IMR-90 (cell line): ENCODE measurements at regions not wholly inside any gene's neighbourhood (a gene's known extent, or its start where the extent isn't known, plus 50 kb on each side); places are given as distances from the start of the nearest gene placed in this dataset.

ENCODE experiments used
- ATAC-seq: fragments of 200-7000 bp; cut with Tn5 transposase; 2 replicates; pipeline ENCODE4 v1.9.1; 2020; ENCODE audit warnings: low read depth, mild to moderate bottlenecking, moderate library complexity
- BruUV-seq: library from RNA; stranded (reverse); fragments of 400-500 nt; replicated peaks from 2 replicates; lab custom pipeline; 2021; lab: Mats Ljungman, UMichigan
- CTCF ChIA-PET: fragments of 300-600 bp; formaldehyde crosslinking; extraction: SDS; loops from one replicate; lab custom pipeline; 2021; ENCODE audit warnings: antibody characterized with exemption; lab: Yijun Ruan, JAX
- POLR2A ChIA-PET: fragments of 300-600 bp; sonication (Branson Sonifier 250); formaldehyde crosslinking; loops from one replicate; lab custom pipeline; 2022; ENCODE audit warnings: antibody characterized with exemption; ENCODE audit not compliant: unreplicated experiment; lab: Charles Lee
- DNase-seq: peaks from one replicate; pipeline ENCODE4 v3.0.0; 2013
- H2AFZ ChIP-seq: replicated peaks from 2 replicates; pipeline ENCODE3; 2013; ENCODE audit warnings: low read length, mild to moderate bottlenecking; ENCODE audit not compliant: poor library complexity
- H2AK5ac ChIP-seq: 2 replicates; pipeline ENCODE4 v1.6.1; 2013; ENCODE audit warnings: low read depth, low read length, inconsistent platforms
- H2AK9ac ChIP-seq: replicated peaks from 2 replicates; pipeline ENCODE3; 2013; ENCODE audit warnings: mild to moderate bottlenecking, low read depth, low read length, moderate library complexity; ENCODE audit not compliant: poor library complexity
- H2BK120ac ChIP-seq: 2 replicates; pipeline ENCODE4 v1.6.1; 2013; ENCODE audit warnings: low read depth, low read length, inconsistent platforms
- H2BK15ac ChIP-seq: 3 replicates; pipeline ENCODE4 v1.6.1; 2013; ENCODE audit warnings: low read depth, low read length, inconsistent platforms
- H2BK20ac ChIP-seq: 2 replicates; pipeline ENCODE4 v1.6.1; 2013; ENCODE audit warnings: low read depth, mild to moderate bottlenecking, inconsistent platforms, low read length, moderate library complexity
- H2BK5ac ChIP-seq: 2 replicates; pipeline ENCODE4 v1.6.1; 2013; ENCODE audit warnings: mild to moderate bottlenecking, low read depth, low read length, inconsistent platforms; ENCODE audit not compliant: poor library complexity, severe bottlenecking
- H3K14ac ChIP-seq: replicated peaks from 2 replicates; pipeline ENCODE4 v1.6.1; 2013; ENCODE audit warnings: low read depth, low read length, inconsistent platforms
- H3K18ac ChIP-seq: 2 replicates; pipeline ENCODE4 v1.6.1; 2013; ENCODE audit warnings: low read depth, low read length, control low read depth
- H3K23ac ChIP-seq: 2 replicates; pipeline ENCODE4 v1.6.1; 2013; ENCODE audit warnings: low read depth, low read length, inconsistent platforms
- H3K27ac ChIP-seq: 2 replicates; pipeline ENCODE4 v1.5.1; 2013; ENCODE audit warnings: mild to moderate bottlenecking, control low read depth, low read length; ENCODE audit not compliant: insufficient read depth
- H3K27me3 ChIP-seq: 2 replicates; pipeline ENCODE4 v1.6.1; 2013; ENCODE audit warnings: low read length; ENCODE audit not compliant: control insufficient read depth, insufficient read depth
- H3K36me3 ChIP-seq: 2 replicates; pipeline ENCODE4 v1.6.1; 2013; ENCODE audit warnings: low read length, mixed read lengths; ENCODE audit not compliant: control insufficient read depth, insufficient read depth
- H3K4ac ChIP-seq: 2 replicates; pipeline ENCODE4 v1.6.1; 2013; ENCODE audit warnings: low read depth, low read length, inconsistent platforms
- H3K4me1 ChIP-seq: 2 replicates; pipeline ENCODE4 v1.6.1; 2013; ENCODE audit warnings: low read length, mixed read lengths; ENCODE audit not compliant: control insufficient read depth, insufficient read depth
- H3K4me2 ChIP-seq: 2 replicates; pipeline ENCODE4 v1.6.1; 2013; ENCODE audit warnings: low read depth, mild to moderate bottlenecking, control low read depth, low read length, moderate library complexity
- H3K4me3 ChIP-seq: 2 replicates; pipeline ENCODE4 v1.5.1; 2013; ENCODE audit warnings: low read depth, mild to moderate bottlenecking, control low read depth, low read length, moderate library complexity; ENCODE audit not compliant: insufficient read depth
- H3K56ac ChIP-seq: 2 replicates; pipeline ENCODE4 v1.6.1; 2013; ENCODE audit warnings: low read length, inconsistent platforms; ENCODE audit not compliant: insufficient read depth; ENCODE audit errors: extremely low read depth
- H3K79me1 ChIP-seq, 2 experiments: 2 replicates each; pipeline ENCODE4 v1.6.1; 2013; ENCODE audit warnings: low read length in 2 of 2, inconsistent platforms in 1 of 2, low read depth in 1 of 2
- H3K9ac ChIP-seq: 2 replicates; pipeline ENCODE4 v1.6.1; 2013; ENCODE audit warnings: low read depth, low read length, control low read depth
- H3K9me1 ChIP-seq: 2 replicates; pipeline ENCODE4 v1.6.1; 2013; ENCODE audit warnings: low read length, inconsistent platforms; ENCODE audit not compliant: insufficient read depth
- H3K9me3 ChIP-seq: 2 replicates; pipeline ENCODE4 v1.6.1; 2013; ENCODE audit warnings: low read length; ENCODE audit not compliant: control insufficient read depth, insufficient read depth
- H4K20me1 ChIP-seq: 2 replicates; pipeline ENCODE4 v1.6.1; 2013; ENCODE audit warnings: low read length, inconsistent platforms; ENCODE audit not compliant: insufficient read depth
- H4K5ac ChIP-seq: 2 replicates; pipeline ENCODE4 v1.6.1; 2013; ENCODE audit warnings: mild to moderate bottlenecking, low read depth, low read length, control low read depth
- H4K8ac ChIP-seq, 2 experiments: 2 replicates each; pipeline ENCODE4 v1.6.1; 2013; ENCODE audit warnings: low read depth in 2 of 2, low read length in 2 of 2, control low read depth in 1 of 2, inconsistent platforms in 1 of 2
- H4K91ac ChIP-seq: 2 replicates; pipeline ENCODE4 v1.6.1; 2013; ENCODE audit warnings: low read depth, low read length, inconsistent platforms; ENCODE audit not compliant: insufficient read depth
- BHLHE40 ChIP-seq: fragments of 150-350 bp; IDR thresholded peaks from 2 replicates; pipeline ENCODE4 v1.6.1; 2016; ENCODE audit warnings: mild to moderate bottlenecking, low read depth, low read length
- CEBPB ChIP-seq: IDR thresholded peaks from 2 replicates; pipeline ENCODE4 v1.6.1; 2012; ENCODE audit warnings: low read depth, low read length, improper control_type of control experiment
- CHD1 ChIP-seq: IDR thresholded peaks from 2 replicates; pipeline ENCODE4 v1.6.1; 2012; ENCODE audit warnings: low read depth, low read length, improper control_type of control experiment
- ELK1 ChIP-seq: fragments of 150-350 bp; IDR thresholded peaks from 2 replicates; pipeline ENCODE4 v1.6.1; 2016; ENCODE audit warnings: low read depth, mild to moderate bottlenecking, low read length, moderate library complexity, borderline replicate concordance
- FOS ChIP-seq: fragments of 150-350 bp; IDR thresholded peaks from 2 replicates; pipeline ENCODE4 v1.6.1; 2016; ENCODE audit warnings: low read depth, low read length
- MAFK ChIP-seq: IDR thresholded peaks from 2 replicates; pipeline ENCODE4 v1.6.1; 2012; ENCODE audit warnings: low read depth, low read length, improper control_type of control experiment
- MAZ ChIP-seq: IDR thresholded peaks from 2 replicates; pipeline ENCODE4 v1.6.1; 2012; ENCODE audit warnings: low read depth, mild to moderate bottlenecking, low read length, improper control_type of control experiment, moderate library complexity, borderline replicate concordance
- MXI1 ChIP-seq: IDR thresholded peaks from 2 replicates; pipeline ENCODE4 v1.6.1; 2012; ENCODE audit warnings: low read depth, mild to moderate bottlenecking, low read length, moderate library complexity, borderline replicate concordance
- NFE2L2 ChIP-seq: fragments of 150-350 bp; IDR thresholded peaks from 2 replicates; pipeline ENCODE4 v1.6.1; 2016; ENCODE audit warnings: low read depth, mild to moderate bottlenecking, low read length
- POLR2A ChIP-seq: IDR thresholded peaks from 2 replicates; pipeline ENCODE4 v1.6.1; 2012; ENCODE audit warnings: mild to moderate bottlenecking, low read depth, low read length
- RAD21 ChIP-seq: IDR thresholded peaks from 2 replicates; pipeline ENCODE4 v1.6.1; 2012; ENCODE audit warnings: low read length, improper control_type of control experiment
- RFX5 ChIP-seq: IDR thresholded peaks from 2 replicates; pipeline ENCODE4 v1.8.0; 2012; ENCODE audit warnings: low read depth, mild to moderate bottlenecking, low read length, moderate library complexity
- SMC3 ChIP-seq: fragments of 150-350 bp; IDR thresholded peaks from 2 replicates; pipeline ENCODE4 v1.6.1; 2016; ENCODE audit warnings: low read depth, mild to moderate bottlenecking, antibody characterized with exemption, low read length, moderate library complexity
- WGBS, 2 experiments: methylation state at CpG; one replicate each; pipeline versions ENCODE4 v1.1.5 to v1.1.7; 2013; ENCODE audit warnings: missing lambda C conversion rate in 2 of 2; ENCODE audit not compliant: insufficient read length in 1 of 2; ENCODE audit errors: extremely low coverage in 2 of 2; 5-methylcytosine and 5-hydroxymethylcytosine counted together
- dilution Hi-C: fragments of 300-500 bp; cut with HindIII; formaldehyde crosslinking; loops from one replicate; pipeline ENCODE4 v1.14.3; 2018; ENCODE audit warnings: low sequenced_read_pairs; ENCODE audit not compliant: unreplicated experiment
- in situ Hi-C: fragments of 300-500 bp; cut with MboI; formaldehyde crosslinking; loops from 3 replicates; pipeline ENCODE4 v1.14.3; 2019; ENCODE audit warnings: low sequenced_read_pairs, inconsistent platforms, mixed read lengths
- intact Hi-C: fragments of 100-400 bp; cut with micrococcal nuclease; formaldehyde crosslinking; loops from 2 replicates; pipeline ENCODE4 v1.10.0; 2022
- TF ChIP-seq, protein P1 (sequence below): conservative IDR thresholded peaks from 2 replicates; pipeline ENCODE4 v1.5.1; 2012; ENCODE audit warnings: mild to moderate bottlenecking, low read depth, low read length, improper control_type of control experiment

DNA sequence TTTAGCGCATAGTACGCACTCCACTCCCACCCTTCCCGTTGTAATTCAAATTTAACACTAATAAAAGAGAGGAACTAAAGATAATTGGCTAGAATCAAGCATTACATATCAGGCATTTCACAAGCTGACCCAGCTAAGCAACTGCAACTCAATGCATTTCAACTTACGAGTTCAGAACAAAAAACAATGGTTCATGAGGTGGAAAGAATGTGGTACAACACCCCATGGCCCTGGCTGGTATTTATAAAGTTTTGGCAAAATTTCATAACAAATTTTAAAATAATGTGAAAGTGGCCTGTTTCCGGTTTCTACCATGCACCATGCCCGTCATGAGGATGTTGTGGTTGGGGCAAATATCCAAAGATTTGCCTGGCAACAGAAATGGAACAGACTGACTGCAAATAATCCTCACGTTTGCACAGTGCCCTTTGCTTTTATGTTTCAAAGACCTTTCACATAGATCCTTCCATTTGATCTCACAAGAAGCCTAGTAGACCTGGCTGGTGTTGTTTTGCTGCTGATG lies 455.3 kb upstream of the NR2F2 start:
- ChIA-PET POLR2A (no interaction called here), CTCF (interaction anchor here (0.6 kb wide), 1 partner anchor 9 kb away, joined by 3 read pairs; no protein-coding TSS in a partner anchor)
- Histone ChIP-seq H3K4me2 (no peak overlapping the region), H4K8ac (no peak overlapping the region), H3K9me1 (no peaks in the 10 kb centered on the region), H2BK5ac (no peak overlapping the region), H3K14ac (no peak overlapping the region), H3K4me1 (peaks cover 3% of the 10 kb centered on the region), H2BK120ac (no peak overlapping the region), H3K4ac (no peak overlapping the region), H3K9me3 (no peaks in the 10 kb centered on the region), H3K4me3 (no peak overlapping the region), H2BK15ac (no peak overlapping the region), H2AFZ (no peak overlapping the region), H3K23ac (no peak overlapping the region), H3K36me3 (no peaks in the 10 kb centered on the region), H4K91ac (no peak overlapping the region), H4K20me1 (no peaks in the 10 kb centered on the region), H3K56ac (no peak overlapping the region), H2AK9ac (no peak overlapping the region), H3K27me3 (no peaks in the 10 kb centered on the region), H3K18ac (no peak overlapping the region), H3K9ac (no peak overlapping the region), H4K5ac (no peak overlapping the region), H2AK5ac (no peak overlapping the region), H3K27ac (no peak overlapping the region), H2BK20ac (no peak overlapping the region), H3K79me1 (no peaks in the 10 kb centered on the region)
- ATAC-seq (no peak), DNase-seq (no peak)
- no TSS peak for BruUV-seq
- in situ Hi-C loops = no loop called here
- intact Hi-C loops = no loop called here
- TF ChIP-seq RAD21 (no peak), POLR2A (no peak), CEBPB (no peak), SMC3 (no peak), MAFK (no peak), NFE2L2 (no peak), BHLHE40 (no peak), MAZ (no peak), FOS (no peak), RFX5 (no peak), MXI1 (no peak), ELK1 (no peak), CHD1 (no peak)
- TF ChIP-seq, protein P1, sequence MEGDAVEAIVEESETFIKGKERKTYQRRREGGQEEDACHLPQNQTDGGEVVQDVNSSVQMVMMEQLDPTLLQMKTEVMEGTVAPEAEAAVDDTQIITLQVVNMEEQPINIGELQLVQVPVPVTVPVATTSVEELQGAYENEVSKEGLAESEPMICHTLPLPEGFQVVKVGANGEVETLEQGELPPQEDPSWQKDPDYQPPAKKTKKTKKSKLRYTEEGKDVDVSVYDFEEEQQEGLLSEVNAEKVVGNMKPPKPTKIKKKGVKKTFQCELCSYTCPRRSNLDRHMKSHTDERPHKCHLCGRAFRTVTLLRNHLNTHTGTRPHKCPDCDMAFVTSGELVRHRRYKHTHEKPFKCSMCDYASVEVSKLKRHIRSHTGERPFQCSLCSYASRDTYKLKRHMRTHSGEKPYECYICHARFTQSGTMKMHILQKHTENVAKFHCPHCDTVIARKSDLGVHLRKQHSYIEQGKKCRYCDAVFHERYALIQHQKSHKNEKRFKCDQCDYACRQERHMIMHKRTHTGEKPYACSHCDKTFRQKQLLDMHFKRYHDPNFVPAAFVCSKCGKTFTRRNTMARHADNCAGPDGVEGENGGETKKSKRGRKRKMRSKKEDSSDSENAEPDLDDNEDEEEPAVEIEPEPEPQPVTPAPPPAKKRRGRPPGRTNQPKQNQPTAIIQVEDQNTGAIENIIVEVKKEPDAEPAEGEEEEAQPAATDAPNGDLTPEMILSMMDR = no peak
- dilution Hi-C loops = no loop called here
- WGBS, 2 experiments = no CpG with 5 or more reads among the region's 7 CpGs
